ENCODE measurements at regions not wholly inside any gene's neighbourhood (a gene's known extent, or its start where the extent isn't known, plus 50 kb on each side); places are given as distances from the start of the nearest gene placed in this dataset.
"Not testable (repeated sequence)": the region's sequence is repeated elsewhere in the genome, so short reads cannot be mapped to it uniquely, and the experiment has no call there.

DNA sequence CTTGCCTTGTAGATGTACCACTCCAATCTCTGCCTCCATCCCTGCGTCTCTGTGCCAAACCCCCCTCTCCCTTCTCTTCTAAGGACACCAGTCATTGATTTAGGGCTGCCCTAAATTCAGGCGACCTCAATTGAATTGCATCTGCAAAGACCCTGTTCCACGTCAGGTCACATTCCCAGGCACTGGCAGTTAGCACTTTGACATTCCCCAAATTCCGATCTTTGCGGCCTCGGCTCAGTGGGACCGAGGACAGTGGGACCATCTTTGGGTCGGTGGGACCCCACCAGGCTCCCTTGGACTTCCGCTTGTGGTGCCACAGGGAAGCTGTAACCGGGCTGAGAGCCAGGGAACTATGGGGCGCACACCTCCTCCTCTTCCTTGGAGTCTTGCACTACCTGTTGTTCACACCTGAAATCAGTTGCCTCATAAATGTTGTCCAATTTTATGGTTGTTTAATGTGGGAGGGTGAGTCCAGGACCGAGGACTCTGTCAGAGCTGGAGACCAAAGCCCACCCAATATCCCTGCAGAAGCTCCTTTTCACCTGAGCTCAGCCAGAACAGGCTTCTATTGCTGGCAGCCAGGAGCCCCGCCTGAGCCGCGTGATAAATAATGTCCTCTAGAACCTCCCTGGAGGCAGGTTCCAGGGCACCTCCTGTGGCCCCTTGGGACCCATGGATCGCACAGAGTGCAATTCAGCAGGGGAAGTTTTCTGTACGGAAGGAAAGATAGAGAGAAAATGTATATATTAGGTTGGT lies 271.6 kb downstream of the EIPR1 start:
- Histone ChIP-seq H3K4me1 (peaks cover 0 to 7% (median 4%) of the 10 kb centered on the region in 4 donors), H3K36me3 (no peaks in the 10 kb centered on the region), H3K4me3 (no peak overlapping the region), H3K9me3 (no peaks in the 10 kb centered on the region), H3K27ac (no peak overlapping the region), H3K27me3 (no peaks in the 10 kb centered on the region)
- 73 to 74% methylated on average over 17 of the region's 17 CpGs for WGBS, 2 donors
- intact Hi-C loops (cut with DNase I) = no loop called here
- no peak for TF ChIP-seq POLR2AphosphoS5 (IDR thresholded peaks at IDR 0.05)
- DNase-seq = no peak

- H3K4me3 ChIP-seq; H3K9me3 ChIP-seq; H3K36me3 ChIP-seq; H3K4me1 ChIP-seq; H3K27me3 ChIP-seq; H3K27ac ChIP-seq; DNase-seq; intact Hi-C loops (cut with DNase I): not testable (repeated sequence)
- WGBS, 2 donors = 43 to 56% methylated on average over 12 to 13 of the region's 14 CpGs
Measured at GRCh38 chr2:3104958-3105813, 272.4 kb downstream of the EIPR1 start.

DNA sequence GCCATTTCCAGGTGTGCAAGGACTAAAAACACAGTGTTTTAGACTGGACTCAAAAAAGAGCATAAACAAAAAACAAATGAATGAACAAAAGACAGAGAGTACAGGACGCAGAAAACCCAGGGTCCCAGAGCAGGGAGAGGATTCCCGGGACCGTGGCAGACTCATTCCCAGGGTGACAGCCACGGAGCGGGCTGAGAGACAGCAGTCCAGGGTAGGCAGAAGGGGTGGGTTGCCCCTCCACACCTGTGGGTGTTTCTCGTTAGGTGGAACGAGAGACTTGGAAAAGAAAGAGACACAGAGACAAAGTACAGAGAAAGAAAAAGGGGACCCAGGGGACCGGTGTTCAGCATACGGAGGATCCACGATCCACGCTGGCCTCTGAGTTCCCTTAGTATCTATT lies 273.4 kb downstream of the EIPR1 start:
- no peak overlapping the region for H3K27ac ChIP-seq
- WGBS, 2 donors = 89 to 91% methylated on average over 11 of the region's 11 CpGs
- no peak overlapping the region for H3K4me3 ChIP-seq
- peaks cover 0 to 7% (median 6%) of the 10 kb centered on the region in 4 donors for H3K4me1 ChIP-seq
- TF ChIP-seq, protein P1, sequence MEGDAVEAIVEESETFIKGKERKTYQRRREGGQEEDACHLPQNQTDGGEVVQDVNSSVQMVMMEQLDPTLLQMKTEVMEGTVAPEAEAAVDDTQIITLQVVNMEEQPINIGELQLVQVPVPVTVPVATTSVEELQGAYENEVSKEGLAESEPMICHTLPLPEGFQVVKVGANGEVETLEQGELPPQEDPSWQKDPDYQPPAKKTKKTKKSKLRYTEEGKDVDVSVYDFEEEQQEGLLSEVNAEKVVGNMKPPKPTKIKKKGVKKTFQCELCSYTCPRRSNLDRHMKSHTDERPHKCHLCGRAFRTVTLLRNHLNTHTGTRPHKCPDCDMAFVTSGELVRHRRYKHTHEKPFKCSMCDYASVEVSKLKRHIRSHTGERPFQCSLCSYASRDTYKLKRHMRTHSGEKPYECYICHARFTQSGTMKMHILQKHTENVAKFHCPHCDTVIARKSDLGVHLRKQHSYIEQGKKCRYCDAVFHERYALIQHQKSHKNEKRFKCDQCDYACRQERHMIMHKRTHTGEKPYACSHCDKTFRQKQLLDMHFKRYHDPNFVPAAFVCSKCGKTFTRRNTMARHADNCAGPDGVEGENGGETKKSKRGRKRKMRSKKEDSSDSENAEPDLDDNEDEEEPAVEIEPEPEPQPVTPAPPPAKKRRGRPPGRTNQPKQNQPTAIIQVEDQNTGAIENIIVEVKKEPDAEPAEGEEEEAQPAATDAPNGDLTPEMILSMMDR (IDR thresholded peaks at IDR 0.05) = no peak
- TF ChIP-seq POLR2AphosphoS5 (IDR thresholded peaks at IDR 0.05) (no peak), POLR2A (IDR thresholded peaks at IDR 0.05) (no peak), EP300 (IDR thresholded peaks at IDR 0.05) (no peak)
- H3K9me3 ChIP-seq = no peaks in the 10 kb centered on the region
- peaks cover 0 to 10% (median 3%) of the 10 kb centered on the region in 3 donors for H3K27me3 ChIP-seq
- DNase-seq = no peak
- no peaks in the 10 kb centered on the region for H3K36me3 ChIP-seq
- intact Hi-C loops (cut with DNase I) = no loop called here

GRCh38 chr2:3102922-3103569 lies 274.6 kb downstream of the EIPR1 start:
- H3K27ac ChIP-seq = no peak overlapping the region
- H3K36me3 ChIP-seq = no peaks in the 10 kb centered on the region
- H3K4me1 ChIP-seq = peaks cover 0 to 7% (median 6%) of the 10 kb centered on the region in 4 donors
- peaks cover 0 to 16% (median 3%) of the 10 kb centered on the region in 3 donors for H3K27me3 ChIP-seq
- 77 to 81% methylated on average over 11 of the region's 11 CpGs for WGBS, 2 donors
- no peaks in the 10 kb centered on the region for H3K9me3 ChIP-seq
- no peak for DNase-seq
- intact Hi-C loops (cut with DNase I) = no loop called here
- no peak overlapping the region for H3K4me3 ChIP-seq
- TF ChIP-seq EP300 (IDR thresholded peaks at IDR 0.05) (no peak), POLR2A (IDR thresholded peaks at IDR 0.05) (no peak), POLR2AphosphoS5 (IDR thresholded peaks at IDR 0.05) (no peak)
- TF ChIP-seq, protein P1 (IDR thresholded peaks at IDR 0.05) = no peak

GRCh38 chr2:3102081-3102921 lies 275.3 kb downstream of the EIPR1 start:
- Histone ChIP-seq H3K27me3 (peaks cover 0 to 23% (median 3%) of the 10 kb centered on the region in 3 donors), H3K27ac (no peak overlapping the region), H3K4me1 (peaks cover 0 to 7% (median 6%) of the 10 kb centered on the region in 4 donors), H3K4me3 (no peak overlapping the region), H3K9me3 (no peaks in the 10 kb centered on the region), H3K36me3 (no peaks in the 10 kb centered on the region)
- DNase-seq = no peak
- WGBS, 2 donors = 82 to 87% methylated on average over 30 of the region's 30 CpGs
- intact Hi-C loops (cut with DNase I) = no loop called here
- TF ChIP-seq POLR2A (IDR thresholded peaks at IDR 0.05) (no peak), EP300 (IDR thresholded peaks at IDR 0.05) (no peak), POLR2AphosphoS5 (IDR thresholded peaks at IDR 0.05) (no peak)
- TF ChIP-seq, protein P1 (IDR thresholded peaks at IDR 0.05) = no peak

Data from sigmoid colon (tissue), 6 donors.